Stomach (tissue), 4 donors: ENCODE measurements at regions not wholly inside any gene's neighbourhood (a gene's known extent, or its start where the extent isn't known, plus 50 kb on each side); places are given as distances from the start of the nearest gene placed in this dataset.

Experiments
- CTCF ChIP-seq, 7 experiments: fragments of 450-650 bp in 4 of 7; fragments of 200-600 bp in 3 of 7; sonication (generic) in 3 of 7; IDR thresholded peaks; one replicate each; pipeline ENCODE4 v1.5.1; 2016 to 2019; ENCODE audit warnings: antibody characterized with exemption in 7 of 7, control low read depth in 2 of 7, mild to moderate bottlenecking in 1 of 7
- EP300 ChIP-seq: sonication (generic); formaldehyde crosslinking; IDR thresholded peaks from one replicate; pipeline ENCODE4 v1.6.1; 2017; ENCODE audit warnings: antibody characterized with exemption

GRCh38 chr13:105328212-105328611 lies 1207.2 kb downstream of the EFNB2 start:
- TF ChIP-seq EP300 (no peak), CTCF (IDR thresholded peaks at IDR 0.05) (no peak)
